HEK293T (cell line): ENCODE measurements at regions not wholly inside any gene's neighbourhood (a gene's known extent, or its start where the extent isn't known, plus 50 kb on each side); places are given as distances from the start of the nearest gene placed in this dataset.
"Not testable (repeated sequence)": the region's sequence is repeated elsewhere in the genome, so short reads cannot be mapped to it uniquely, and the experiment has no call there.

Source experiments
- CTCF ChIA-PET: fragments of 350-600 bp; formaldehyde crosslinking; extraction: SDS; loops from one replicate; lab custom pipeline; 2021; ENCODE audit warnings: antibody characterized with exemption, inconsistent platforms; lab: Yijun Ruan, JAX
- POLR2A ChIA-PET: fragments of 350-600 bp; formaldehyde crosslinking; extraction: SDS; loops from one replicate; lab custom pipeline; 2020; ENCODE audit warnings: antibody characterized with exemption, inconsistent platforms; lab: Yijun Ruan, JAX
- DNase-seq: peaks from one replicate; pipeline ENCODE4 v3.0.0; 2012; ENCODE audit warnings: mixed read lengths; ENCODE audit errors: extremely low spot score
- ARNT ChIP-seq: fragments of 450-650 bp; IDR thresholded peaks from 2 replicates; pipeline ENCODE4 v1.6.1; 2017; ENCODE audit warnings: mild to moderate bottlenecking
- BHLHE40 ChIP-seq: fragments of 450-650 bp; IDR thresholded peaks from 2 replicates; pipeline ENCODE4 v1.6.1; 2016; ENCODE audit warnings: mild to moderate bottlenecking, moderate library complexity, borderline replicate concordance
- CTBP1 ChIP-seq: fragments of 450-650 bp; IDR thresholded peaks from 2 replicates; pipeline ENCODE4 v1.6.1; 2016; ENCODE audit warnings: borderline replicate concordance
- ELF4 ChIP-seq: fragments of 450-650 bp; IDR thresholded peaks from 2 replicates; pipeline ENCODE4 v1.6.1; 2017; ENCODE audit warnings: antibody characterized with exemption
- FOXA1 ChIP-seq: fragments of 450-650 bp; IDR thresholded peaks from 2 replicates; pipeline ENCODE4 v1.6.1; 2016; ENCODE audit warnings: mild to moderate bottlenecking
- FOXK2 ChIP-seq: fragments of 450-650 bp; IDR thresholded peaks from 2 replicates; pipeline ENCODE4 v1.6.1; 2016; ENCODE audit warnings: mild to moderate bottlenecking
- FOXM1 ChIP-seq: fragments of 450-650 bp; IDR thresholded peaks from 2 replicates; pipeline ENCODE4 v1.6.1; 2017; ENCODE audit warnings: mild to moderate bottlenecking, borderline replicate concordance
- HDGF ChIP-seq: fragments of 450-650 bp; IDR thresholded peaks from 2 replicates; pipeline ENCODE4 v1.6.1; 2017; ENCODE audit warnings: antibody characterized with exemption, borderline replicate concordance
- L3MBTL2 ChIP-seq: fragments of 450-650 bp; conservative IDR thresholded peaks from 2 replicates; pipeline ENCODE4 v1.6.1; 2016; ENCODE audit warnings: mild to moderate bottlenecking
- LEF1 ChIP-seq: fragments of 450-650 bp; IDR thresholded peaks from 2 replicates; pipeline ENCODE4 v1.6.1; 2017; ENCODE audit warnings: mild to moderate bottlenecking, borderline replicate concordance
- NFRKB ChIP-seq: fragments of 450-650 bp; IDR thresholded peaks from 2 replicates; pipeline ENCODE4 v1.6.1; 2016; ENCODE audit warnings: mild to moderate bottlenecking, moderate library complexity
- PKNOX1 ChIP-seq: fragments of 450-650 bp; IDR thresholded peaks from 2 replicates; pipeline ENCODE4 v1.6.1; 2016
- SP1 ChIP-seq: fragments of 450-650 bp; IDR thresholded peaks from 2 replicates; pipeline ENCODE4 v1.6.1; 2017
- SUZ12 ChIP-seq: fragments of 450-650 bp; IDR thresholded peaks from 2 replicates; pipeline ENCODE4 v1.6.1; 2016; ENCODE audit warnings: mild to moderate bottlenecking
- TARDBP ChIP-seq: fragments of 450-650 bp; IDR thresholded peaks from 2 replicates; pipeline ENCODE4 v1.6.1; 2016
- ZNF384 ChIP-seq: fragments of 450-650 bp; IDR thresholded peaks from 2 replicates; pipeline ENCODE4 v1.6.1; 2016

GRCh38 chr10:124319926-124320391 lies 98.8 kb downstream of the OAT start:
- CTCF ChIA-PET = no interaction called here
- TF ChIP-seq BHLHE40 (no peak), ARNT (no peak), LEF1 (no peak), FOXM1 (no peak), FOXA1 (no peak), NFRKB (no peak), SUZ12 (no peak), FOXK2 (no peak), ZNF384 (no peak), SP1 (no peak), CTBP1 (no peak), PKNOX1 (no peak), TARDBP (no peak)
- no peak for DNase-seq
- POLR2A ChIA-PET = no interaction called here

GRCh38 chr10:124319520-124319919 lies 99.2 kb downstream of the OAT start:
- CTCF ChIA-PET, DNase-seq, POLR2A ChIA-PET: not testable (repeated sequence)

- TF ChIP-seq ARNT = no peak
- no peak for TF ChIP-seq L3MBTL2
- TF ChIP-seq FOXA1 = no peak
- TF ChIP-seq SP1 = no peak
- TF ChIP-seq CTBP1 = no peak
- no peak for TF ChIP-seq FOXK2
- TF ChIP-seq SUZ12 = no peak
- no peak for TF ChIP-seq BHLHE40
- TF ChIP-seq ELF4 = no peak
- no peak for TF ChIP-seq LEF1
- TF ChIP-seq PKNOX1 = no peak
- TF ChIP-seq ZNF384 = no peak
- no peak for TF ChIP-seq TARDBP
- TF ChIP-seq FOXM1 = no peak
- ChIA-PET POLR2A (no interaction called here), CTCF (no interaction called here)
- DNase-seq = no peak
These were observed 99.9 kb downstream of the OAT start for GRCh38 chr10:124318811-124319210.

- POLR2A ChIA-PET = no interaction called here
- no peak for DNase-seq
- CTCF ChIA-PET = no interaction called here
- no peak for TF ChIP-seq FOXM1
These were observed 100.6 kb downstream of the OAT start for GRCh38 chr10:124318076-124318475.

- ChIA-PET POLR2A (no interaction called here), CTCF (no interaction called here)
- DNase-seq = no peak
- TF ChIP-seq FOXK2 (no peak), FOXA1 (no peak), ELF4 (no peak), TARDBP (no peak), SUZ12 (no peak), SP1 (no peak), BHLHE40 (no peak), L3MBTL2 (no peak), FOXM1 (no peak), HDGF (no peak), ZNF384 (no peak), PKNOX1 (no peak), NFRKB (no peak), CTBP1 (no peak), ARNT (no peak), LEF1 (no peak)
These were observed 102.4 kb downstream of the OAT start for GRCh38 chr10:124316326-124316725.

GRCh38 chr10:124315591-124316270 lies 103.0 kb downstream of the OAT start:
- no peak for TF ChIP-seq LEF1
- TF ChIP-seq NFRKB = no peak
- no peak for TF ChIP-seq CTBP1
- TF ChIP-seq ZNF384 = no peak
- no peak for TF ChIP-seq HDGF
- TF ChIP-seq PKNOX1 = no peak
- TF ChIP-seq SP1 = no peak
- no peak for TF ChIP-seq BHLHE40
- TF ChIP-seq FOXK2 = no peak
- TF ChIP-seq SUZ12 = no peak
- no peak for DNase-seq
- ChIA-PET POLR2A (no interaction called here), CTCF (no interaction called here)
